RWPE2 (cell line): ENCODE measurements at regions not wholly inside any gene's neighbourhood (a gene's known extent, or its start where the extent isn't known, plus 50 kb on each side); places are given as distances from the start of the nearest gene placed in this dataset.

Experiments used
- ATAC-seq: fragments of 200-7000 bp; cut with Tn5 transposase; 3 replicates; pipeline ENCODE4 v1.9.1; 2021; ENCODE audit warnings: low read depth
- DNase-seq: peaks from one replicate; pipeline ENCODE4 v3.0.0-alpha.2; 2020; ENCODE audit warnings: low spot score
- H3K27ac ChIP-seq: fragments of 450-650 bp; 2 replicates; pipeline ENCODE4 v1.5.1; 2017; ENCODE audit warnings: mild to moderate bottlenecking; ENCODE audit not compliant: poor library complexity, severe bottlenecking
- H3K27me3 ChIP-seq: fragments of 250-450 bp; sonication (Bioruptor Pico); 2 replicates; pipeline ENCODE4 v1.5.1; 2021; ENCODE audit warnings: mild to moderate bottlenecking, moderate library complexity; ENCODE audit not compliant: insufficient read depth, poor library complexity, severe bottlenecking
- H3K36me3 ChIP-seq: fragments of 250-450 bp; sonication (Bioruptor Pico); 2 replicates; pipeline ENCODE4 v1.5.1; 2020; ENCODE audit warnings: low read depth, mild to moderate bottlenecking, moderate library complexity
- H3K4me1 ChIP-seq: fragments of 250-450 bp; sonication (Bioruptor Pico); 2 replicates; pipeline ENCODE4 v1.5.1; 2021; ENCODE audit warnings: mild to moderate bottlenecking, moderate library complexity; ENCODE audit not compliant: insufficient read depth, poor library complexity, severe bottlenecking
- H3K4me3 ChIP-seq: fragments of 250-450 bp; sonication (Bioruptor Pico); 2 replicates; pipeline ENCODE4 v1.5.1; 2021; ENCODE audit warnings: mild to moderate bottlenecking, moderate library complexity; ENCODE audit not compliant: severe bottlenecking
- H3K9me3 ChIP-seq: fragments of 250-450 bp; sonication (Bioruptor Pico); 2 replicates; pipeline ENCODE4 v1.5.1; 2021; ENCODE audit warnings: mild to moderate bottlenecking, moderate library complexity; ENCODE audit not compliant: severe bottlenecking
- CTCF ChIP-seq: fragments of 450-650 bp; IDR thresholded peaks from one replicate; pipeline ENCODE4 v1.5.1; 2017; ENCODE audit warnings: mild to moderate bottlenecking, moderate library complexity; ENCODE audit not compliant: poor library complexity, severe bottlenecking

DNA sequence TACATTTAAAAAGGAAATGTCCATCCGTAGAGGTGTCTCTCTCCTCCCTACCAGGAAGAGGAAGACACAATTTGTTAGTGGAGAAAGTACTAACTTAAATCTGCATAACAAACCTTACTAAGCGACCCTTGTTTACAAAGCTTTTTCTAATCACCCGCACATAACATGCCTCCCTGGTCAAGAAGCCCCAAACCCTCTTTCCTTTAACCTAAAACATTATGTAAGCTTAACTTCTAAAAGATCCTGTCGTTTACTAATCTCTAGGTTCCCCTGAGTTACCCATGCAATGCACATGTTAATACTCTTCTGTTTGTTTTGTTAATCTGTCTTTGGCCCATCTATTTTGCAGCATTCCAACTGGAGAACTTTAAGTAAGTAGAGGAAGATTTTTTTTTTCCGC is 630.3 kb upstream of the NRXN1 start:
- ATAC-seq (no peak), DNase-seq (no peak)
- no peaks in the 10 kb centered on the region for H3K36me3 ChIP-seq
- H3K27me3 ChIP-seq = no peaks in the 10 kb centered on the region
- H3K27ac ChIP-seq = no peak overlapping the region
- H3K4me3 ChIP-seq = no peak overlapping the region
- no peaks in the 10 kb centered on the region for H3K9me3 ChIP-seq
- TF ChIP-seq CTCF = no peak
- H3K4me1 ChIP-seq = no peaks in the 10 kb centered on the region

DNA sequence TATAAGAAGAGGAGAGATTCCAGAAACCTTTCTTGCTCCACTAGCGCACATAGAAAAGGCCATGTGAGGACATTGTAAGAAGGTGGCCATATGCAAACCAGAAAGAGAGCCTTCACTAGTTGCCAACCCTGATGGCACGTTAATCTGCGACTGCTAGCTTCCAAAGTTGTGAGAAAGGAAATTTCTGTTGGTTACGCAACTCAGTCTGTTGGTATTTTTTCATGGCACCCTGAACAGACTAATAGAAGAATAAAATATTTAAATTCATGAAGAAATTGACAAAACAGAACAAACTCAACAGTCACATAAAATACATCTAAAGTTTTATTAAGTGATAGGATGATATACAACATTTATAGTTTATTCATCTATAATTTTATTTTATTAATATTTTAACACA is 625.9 kb upstream of the NRXN1 start:
- H3K27ac ChIP-seq = no peak overlapping the region
- no peaks in the 10 kb centered on the region for H3K4me1 ChIP-seq
- no peak for TF ChIP-seq CTCF
- no peaks in the 10 kb centered on the region for H3K36me3 ChIP-seq
- H3K9me3 ChIP-seq = no peaks in the 10 kb centered on the region
- ATAC-seq (no peak), DNase-seq (no peak)
- no peak overlapping the region for H3K4me3 ChIP-seq
- no peaks in the 10 kb centered on the region for H3K27me3 ChIP-seq

DNA sequence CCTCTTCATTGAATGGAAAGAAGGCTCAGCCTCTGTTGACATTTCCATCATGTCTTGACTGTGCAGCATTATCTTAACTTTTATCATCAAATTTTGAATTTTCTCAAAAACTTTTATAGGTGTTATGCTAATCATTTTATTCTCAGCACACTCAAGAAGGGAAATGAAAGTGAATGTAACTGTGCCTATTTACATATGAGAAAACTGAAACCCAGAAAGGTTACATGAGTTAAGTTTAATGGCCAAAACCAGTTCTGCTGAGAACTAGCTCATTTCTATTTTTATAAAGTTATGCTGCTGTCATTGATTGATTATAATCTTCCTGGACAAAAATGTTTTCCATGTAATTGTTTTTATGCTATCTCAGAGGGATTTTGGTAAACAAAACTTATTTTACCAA is 618.8 kb upstream of the NRXN1 start:
- H3K4me3 ChIP-seq = no peak overlapping the region
- TF ChIP-seq CTCF = no peak
- no peak overlapping the region for H3K27ac ChIP-seq
- DNase-seq (no peak), ATAC-seq (no peak)
- H3K27me3 ChIP-seq = no peaks in the 10 kb centered on the region
- no peaks in the 10 kb centered on the region for H3K4me1 ChIP-seq
- H3K9me3 ChIP-seq = no peaks in the 10 kb centered on the region
- no peaks in the 10 kb centered on the region for H3K36me3 ChIP-seq

DNA sequence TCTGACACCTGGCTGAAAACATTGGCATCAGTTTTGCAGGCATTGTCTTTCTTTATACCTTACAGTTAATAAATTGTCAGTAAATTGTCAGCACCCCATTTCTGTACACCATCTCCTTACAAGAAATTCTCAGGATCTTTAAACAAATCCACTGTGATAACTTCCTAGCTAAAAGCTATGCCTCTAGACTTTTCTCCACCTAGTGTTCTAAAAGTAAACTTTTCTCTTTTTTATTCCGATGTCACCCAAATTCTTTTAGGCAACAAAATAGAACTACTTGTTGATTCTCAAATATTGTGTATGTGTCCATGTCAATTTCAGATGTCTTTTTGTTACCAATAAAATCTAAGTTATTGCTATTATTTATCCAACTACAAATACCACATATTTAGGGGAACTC is 617.4 kb upstream of the NRXN1 start:
- ATAC-seq (no peak), DNase-seq (no peak)
- TF ChIP-seq CTCF = no peak

GRCh38 chr2:51638811-51639210 is 606.9 kb upstream of the NRXN1 start:
- TF ChIP-seq CTCF = no peak
- Histone ChIP-seq H3K27me3 (no peaks in the 10 kb centered on the region), H3K36me3 (no peaks in the 10 kb centered on the region), H3K9me3 (no peaks in the 10 kb centered on the region), H3K27ac (no peak overlapping the region), H3K4me3 (no peak overlapping the region), H3K4me1 (no peaks in the 10 kb centered on the region)
- DNase-seq (no peak), ATAC-seq (no peak)

More for the DNA sequence above, 617.4 kb upstream of the NRXN1 start:
- H3K4me1 ChIP-seq = no peaks in the 10 kb centered on the region
- no peaks in the 10 kb centered on the region for H3K27me3 ChIP-seq
- H3K27ac ChIP-seq = no peak overlapping the region
- H3K36me3 ChIP-seq = no peaks in the 10 kb centered on the region
- no peak overlapping the region for H3K4me3 ChIP-seq
- no peaks in the 10 kb centered on the region for H3K9me3 ChIP-seq
